Neural cell (in vitro differentiated cells): ENCODE measurements at regions not wholly inside any gene's neighbourhood (a gene's known extent, or its start where the extent isn't known, plus 50 kb on each side); places are given as distances from the start of the nearest gene placed in this dataset.
"Not testable (repeated sequence)": the region's sequence is repeated elsewhere in the genome, so short reads cannot be mapped to it uniquely, and the experiment has no call there.

Experiments used
- H2AFZ ChIP-seq: fragments of 200-600, 300-800 bp; sonication (generic), shearing (Covaris generic); 2 replicates; pipeline ENCODE4 v1.6.0; 2014; ENCODE audit warnings: low read depth, mild to moderate bottlenecking, antibody characterized with exemption, low read length, moderate library complexity
- H3F3A ChIP-seq: fragments of 200-600 bp; shearing (Covaris generic); 2 replicates; pipeline ENCODE4 v1.6.1; 2016; ENCODE audit warnings: mild to moderate bottlenecking, moderate library complexity, mixed read lengths, antibody characterized with exemption, low read length; ENCODE audit not compliant: insufficient read depth, poor library complexity, severe bottlenecking
- H3K27ac ChIP-seq: fragments of 200-600, 300-800 bp; sonication (generic), shearing (Covaris generic); 2 replicates; pipeline ENCODE4 v1.5.1; 2014; ENCODE audit warnings: mild to moderate bottlenecking, low read length, moderate library complexity
- H3K27me3 ChIP-seq: fragments of 300-800, 200-600 bp; sonication (generic), shearing (Covaris generic); 2 replicates; pipeline ENCODE4 v1.6.0; 2014; ENCODE audit warnings: mild to moderate bottlenecking, low read depth, low read length, moderate library complexity; ENCODE audit not compliant: insufficient read depth
- H3K36me3 ChIP-seq: fragments of 300-800, 200-600 bp; sonication (generic), shearing (Covaris generic); 2 replicates; pipeline ENCODE4 v1.5.1; 2014; ENCODE audit warnings: mild to moderate bottlenecking, antibody characterized with exemption, low read length, moderate library complexity; ENCODE audit not compliant: insufficient read depth
- H3K4me2 ChIP-seq: fragments of 300-800, 200-600 bp; sonication (generic), shearing (Covaris generic); 2 replicates; pipeline ENCODE4 v1.6.0; 2014; ENCODE audit warnings: mild to moderate bottlenecking, low read length
- H3K4me3 ChIP-seq: fragments of 300-800, 200-600 bp; sonication (generic), shearing (Covaris generic); 2 replicates; pipeline ENCODE4 v1.5.1; 2014; ENCODE audit warnings: mild to moderate bottlenecking, low read length, moderate library complexity
- H3K79me2 ChIP-seq: fragments of 200-600 bp; shearing (Covaris generic); replicated peaks from 2 replicates; pipeline ENCODE4 v1.6.0; 2014; ENCODE audit warnings: mild to moderate bottlenecking, low read length, moderate library complexity; ENCODE audit not compliant: insufficient read depth
- H3K9ac ChIP-seq: fragments of 300-800, 200-600 bp; sonication (generic), shearing (Covaris generic); 2 replicates; pipeline ENCODE4 v1.6.1; 2016; ENCODE audit warnings: mild to moderate bottlenecking, low read length, mixed read lengths
- H3K9me2 ChIP-seq: fragments of 200-600 bp; shearing (Covaris generic); 2 replicates; pipeline ENCODE4 v1.6.1; 2016; ENCODE audit warnings: mild to moderate bottlenecking, low read length, mixed read lengths; ENCODE audit not compliant: insufficient read depth
- H3K9me3 ChIP-seq: fragments of 200-600, 300-800 bp; sonication (generic), shearing (Covaris generic); 2 replicates; pipeline ENCODE4 v1.6.1; 2016; ENCODE audit warnings: mild to moderate bottlenecking, mixed run types, low read length, moderate library complexity, mixed read lengths
- H4K20me1 ChIP-seq: fragments of 200-600 bp; shearing (Covaris generic); 2 replicates; pipeline ENCODE4 v1.6.1; 2016; ENCODE audit warnings: mild to moderate bottlenecking, mixed run types; ENCODE audit not compliant: insufficient read depth
- EP300 ChIP-seq: fragments of 450-650 bp; conservative IDR thresholded peaks from 2 replicates; pipeline ENCODE4 v1.6.1; 2014; ENCODE audit warnings: antibody characterized with exemption, mild to moderate bottlenecking, moderate library complexity; ENCODE audit not compliant: poor library complexity, severe bottlenecking
- EZH2 ChIP-seq: fragments of 200-600, 300-800 bp; shearing (Covaris generic), sonication (generic); IDR thresholded peaks from 2 replicates; pipeline ENCODE4 v1.6.1; 2014; ENCODE audit warnings: antibody characterized with exemption, low read length, borderline replicate concordance, mild to moderate bottlenecking; ENCODE audit not compliant: insufficient read depth, poor library complexity, severe bottlenecking
- MXI1 ChIP-seq: fragments of 450-650 bp; conservative IDR thresholded peaks from 2 replicates; pipeline ENCODE4 v1.6.1; 2014; ENCODE audit warnings: antibody characterized with exemption, mild to moderate bottlenecking; ENCODE audit not compliant: poor library complexity, severe bottlenecking
- POLR2AphosphoS5 ChIP-seq: IDR thresholded peaks from 2 replicates; pipeline ENCODE4 v1.6.1; 2012
- RAD21 ChIP-seq: fragments of 450-650 bp; conservative IDR thresholded peaks from 2 replicates; pipeline ENCODE4 v1.6.1; 2014; ENCODE audit warnings: antibody characterized with exemption, mild to moderate bottlenecking, moderate library complexity
- SMC3 ChIP-seq: fragments of 450-650 bp; conservative IDR thresholded peaks from 2 replicates; pipeline ENCODE4 v1.6.1; 2014; ENCODE audit warnings: antibody characterized with exemption, mild to moderate bottlenecking, moderate library complexity; ENCODE audit not compliant: poor library complexity
- TAF1 ChIP-seq: IDR thresholded peaks from 2 replicates; pipeline ENCODE4 v1.6.1; 2012; ENCODE audit warnings: low read depth
- TF ChIP-seq, protein P1 (sequence below): fragments of 450-650 bp; IDR thresholded peaks from 2 replicates; pipeline ENCODE4 v1.5.1; 2014; ENCODE audit warnings: antibody characterized with exemption, mild to moderate bottlenecking, moderate library complexity; ENCODE audit not compliant: poor library complexity, severe bottlenecking
- TF ChIP-seq, protein P2 (sequence below): IDR thresholded peaks from 2 replicates; pipeline ENCODE4 v1.6.1; 2012; ENCODE audit warnings: borderline replicate concordance

DNA sequence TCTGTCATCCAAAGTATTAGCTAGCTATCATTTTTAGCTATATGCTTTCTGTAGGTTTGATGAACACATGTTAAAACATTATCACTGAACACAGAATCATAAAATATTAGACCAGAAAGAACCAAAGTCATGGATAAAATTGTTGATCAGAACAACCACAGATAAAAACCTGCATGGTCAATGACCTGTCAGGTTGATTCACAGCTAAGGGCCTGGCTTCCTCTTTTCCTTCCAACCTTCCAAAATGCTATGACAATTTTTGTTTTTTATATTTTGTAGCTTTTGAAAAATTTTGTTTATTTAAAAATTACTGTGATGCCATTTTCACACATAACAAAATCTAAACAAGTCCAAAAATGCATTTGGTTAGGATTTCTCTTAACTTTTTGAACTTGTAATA lies 444.4 kb upstream of the CHRM2 start:
- Histone ChIP-seq H4K20me1 (no peaks in the 10 kb centered on the region), H3K9ac (no peak overlapping the region), H3K79me2 (no peaks in the 10 kb centered on the region), H3K4me2 (no peak overlapping the region), H3K27me3 (no peaks in the 10 kb centered on the region), H2AFZ (no peak overlapping the region), H3F3A (no peaks in the 10 kb centered on the region), H3K9me2 (no peaks in the 10 kb centered on the region), H3K36me3 (no peaks in the 10 kb centered on the region), H3K9me3 (no peaks in the 10 kb centered on the region), H3K4me3 (no peak overlapping the region), H3K27ac (no peak overlapping the region)
- TF ChIP-seq RAD21 (no peak), MXI1 (no peak), POLR2AphosphoS5 (no peak), EP300 (no peak), EZH2 (no peak), TAF1 (no peak), SMC3 (no peak)
- TF ChIP-seq, protein P1, sequence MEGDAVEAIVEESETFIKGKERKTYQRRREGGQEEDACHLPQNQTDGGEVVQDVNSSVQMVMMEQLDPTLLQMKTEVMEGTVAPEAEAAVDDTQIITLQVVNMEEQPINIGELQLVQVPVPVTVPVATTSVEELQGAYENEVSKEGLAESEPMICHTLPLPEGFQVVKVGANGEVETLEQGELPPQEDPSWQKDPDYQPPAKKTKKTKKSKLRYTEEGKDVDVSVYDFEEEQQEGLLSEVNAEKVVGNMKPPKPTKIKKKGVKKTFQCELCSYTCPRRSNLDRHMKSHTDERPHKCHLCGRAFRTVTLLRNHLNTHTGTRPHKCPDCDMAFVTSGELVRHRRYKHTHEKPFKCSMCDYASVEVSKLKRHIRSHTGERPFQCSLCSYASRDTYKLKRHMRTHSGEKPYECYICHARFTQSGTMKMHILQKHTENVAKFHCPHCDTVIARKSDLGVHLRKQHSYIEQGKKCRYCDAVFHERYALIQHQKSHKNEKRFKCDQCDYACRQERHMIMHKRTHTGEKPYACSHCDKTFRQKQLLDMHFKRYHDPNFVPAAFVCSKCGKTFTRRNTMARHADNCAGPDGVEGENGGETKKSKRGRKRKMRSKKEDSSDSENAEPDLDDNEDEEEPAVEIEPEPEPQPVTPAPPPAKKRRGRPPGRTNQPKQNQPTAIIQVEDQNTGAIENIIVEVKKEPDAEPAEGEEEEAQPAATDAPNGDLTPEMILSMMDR: no peak
- TF ChIP-seq, protein P2, sequence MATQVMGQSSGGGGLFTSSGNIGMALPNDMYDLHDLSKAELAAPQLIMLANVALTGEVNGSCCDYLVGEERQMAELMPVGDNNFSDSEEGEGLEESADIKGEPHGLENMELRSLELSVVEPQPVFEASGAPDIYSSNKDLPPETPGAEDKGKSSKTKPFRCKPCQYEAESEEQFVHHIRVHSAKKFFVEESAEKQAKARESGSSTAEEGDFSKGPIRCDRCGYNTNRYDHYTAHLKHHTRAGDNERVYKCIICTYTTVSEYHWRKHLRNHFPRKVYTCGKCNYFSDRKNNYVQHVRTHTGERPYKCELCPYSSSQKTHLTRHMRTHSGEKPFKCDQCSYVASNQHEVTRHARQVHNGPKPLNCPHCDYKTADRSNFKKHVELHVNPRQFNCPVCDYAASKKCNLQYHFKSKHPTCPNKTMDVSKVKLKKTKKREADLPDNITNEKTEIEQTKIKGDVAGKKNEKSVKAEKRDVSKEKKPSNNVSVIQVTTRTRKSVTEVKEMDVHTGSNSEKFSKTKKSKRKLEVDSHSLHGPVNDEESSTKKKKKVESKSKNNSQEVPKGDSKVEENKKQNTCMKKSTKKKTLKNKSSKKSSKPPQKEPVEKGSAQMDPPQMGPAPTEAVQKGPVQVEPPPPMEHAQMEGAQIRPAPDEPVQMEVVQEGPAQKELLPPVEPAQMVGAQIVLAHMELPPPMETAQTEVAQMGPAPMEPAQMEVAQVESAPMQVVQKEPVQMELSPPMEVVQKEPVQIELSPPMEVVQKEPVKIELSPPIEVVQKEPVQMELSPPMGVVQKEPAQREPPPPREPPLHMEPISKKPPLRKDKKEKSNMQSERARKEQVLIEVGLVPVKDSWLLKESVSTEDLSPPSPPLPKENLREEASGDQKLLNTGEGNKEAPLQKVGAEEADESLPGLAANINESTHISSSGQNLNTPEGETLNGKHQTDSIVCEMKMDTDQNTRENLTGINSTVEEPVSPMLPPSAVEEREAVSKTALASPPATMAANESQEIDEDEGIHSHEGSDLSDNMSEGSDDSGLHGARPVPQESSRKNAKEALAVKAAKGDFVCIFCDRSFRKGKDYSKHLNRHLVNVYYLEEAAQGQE: no peak

DNA sequence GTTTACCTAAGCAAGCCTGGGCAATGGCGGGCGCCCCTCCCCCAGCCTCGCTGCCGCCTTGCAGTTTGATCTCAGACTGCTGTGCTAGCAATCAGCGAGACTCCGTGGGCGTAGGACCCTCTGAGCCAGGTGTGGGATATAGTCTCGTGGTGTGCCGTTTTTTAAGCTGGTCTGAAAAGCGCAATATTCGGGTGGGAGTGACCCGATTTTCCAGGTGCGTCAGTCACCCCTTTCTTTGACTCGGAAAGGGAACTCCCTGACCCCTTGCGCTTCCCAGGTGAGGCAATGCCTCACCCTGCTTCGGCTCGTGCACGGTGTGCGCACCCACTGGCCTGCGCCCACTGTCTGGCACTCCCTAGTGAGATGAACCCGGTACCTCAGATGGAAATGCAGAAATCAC lies 442.6 kb upstream of the MTPN start:
- H4K20me1 ChIP-seq, H3K27me3 ChIP-seq, H3K9me3 ChIP-seq, H3K27ac ChIP-seq, H3K4me2 ChIP-seq, H3K79me2 ChIP-seq, H2AFZ ChIP-seq, H3K9ac ChIP-seq, H3K4me3 ChIP-seq, H3K36me3 ChIP-seq, H3K9me2 ChIP-seq, H3F3A ChIP-seq: not testable (repeated sequence)

DNA sequence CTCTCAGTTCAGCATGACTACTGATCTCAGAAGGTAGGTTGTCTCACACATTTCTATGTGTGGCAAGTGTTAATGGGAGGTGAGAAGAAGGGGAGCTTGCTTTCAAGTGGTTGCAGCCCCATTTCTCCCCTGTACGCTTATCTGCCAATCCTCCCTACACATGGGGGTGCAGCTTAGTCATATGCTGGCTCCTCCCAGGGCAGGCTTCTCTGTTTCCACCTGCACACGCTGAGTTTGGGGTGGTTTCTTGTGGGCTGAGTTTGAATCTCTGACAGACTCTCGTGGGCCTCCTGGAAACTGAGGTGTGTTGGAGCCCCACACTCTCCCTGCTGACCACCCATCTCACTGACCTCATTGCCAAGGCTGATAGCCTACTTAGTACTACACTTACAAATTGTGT lies 435.8 kb upstream of the MTPN start:
- H3K36me3 ChIP-seq: no peaks in the 10 kb centered on the region
- TF ChIP-seq EZH2 (no peak), TAF1 (no peak), MXI1 (no peak), RAD21 (no peak), POLR2AphosphoS5 (no peak), SMC3 (no peak)
- H3K4me2 ChIP-seq: no peak overlapping the region
- H4K20me1 ChIP-seq: no peaks in the 10 kb centered on the region
- no peaks in the 10 kb centered on the region for H3K9me2 ChIP-seq
- no peaks in the 10 kb centered on the region for H3K79me2 ChIP-seq
- H3K27me3 ChIP-seq: no peaks in the 10 kb centered on the region
- H3K27ac ChIP-seq: no peak overlapping the region
- H2AFZ ChIP-seq: no peak overlapping the region
- no peaks in the 10 kb centered on the region for H3K9me3 ChIP-seq
- no peak overlapping the region for H3K4me3 ChIP-seq
- H3K9ac ChIP-seq: no peak overlapping the region
- H3F3A ChIP-seq: no peaks in the 10 kb centered on the region
